GM12892 (cell line): ENCODE measurements at regions not wholly inside any gene's neighbourhood (a gene's known extent, or its start where the extent isn't known, plus 50 kb on each side); places are given as distances from the start of the nearest gene placed in this dataset.

Source experiments
- DNase-seq: peaks from one replicate; pipeline ENCODE4 v3.0.0; 2011; ENCODE audit not compliant: insufficient read length
- FAIRE-seq: peaks from 2 replicates; lab custom pipeline; 2011; peaks lifted over from hg19 to GRCh38; lab: Jason Lieb, UNC
- POLR2A ChIP-seq: IDR thresholded peaks from 2 replicates; pipeline ENCODE4 v1.6.1; 2011; ENCODE audit warnings: low read depth, low read length, control low read depth
- POLR2AphosphoS5 ChIP-seq: IDR thresholded peaks from 2 replicates; pipeline ENCODE4 v1.6.1; 2011; ENCODE audit warnings: low read depth, low read length, control low read depth
- TAF1 ChIP-seq: IDR thresholded peaks from 2 replicates; pipeline ENCODE4 v1.6.1; 2011; ENCODE audit warnings: low read depth, mild to moderate bottlenecking, control low read depth, low read length, borderline replicate concordance

- no peak for FAIRE-seq
- TF ChIP-seq TAF1: no peak
- no peak for TF ChIP-seq POLR2A
- no peak for TF ChIP-seq POLR2AphosphoS5
- no peak for DNase-seq
Observed at GRCh38 chr5:3827624-3828023, 232.0 kb downstream of the IRX1 start.

- FAIRE-seq: no peak
- DNase-seq: no peak
- no peak for TF ChIP-seq TAF1
- TF ChIP-seq POLR2A: no peak
- no peak for TF ChIP-seq POLR2AphosphoS5
Observed at GRCh38 chr5:3828761-3829160, 233.1 kb downstream of the IRX1 start.

GRCh38 chr5:3833566-3833965, 237.9 kb downstream of the IRX1 start:
- FAIRE-seq (no peak), DNase-seq (no peak)
- TF ChIP-seq TAF1: no peak
- no peak for TF ChIP-seq POLR2AphosphoS5
- no peak for TF ChIP-seq POLR2A

- no peak for TF ChIP-seq POLR2A
- TF ChIP-seq POLR2AphosphoS5: no peak
- no peak for TF ChIP-seq TAF1
Observed at GRCh38 chr5:3835811-3836210, 240.2 kb downstream of the IRX1 start.

GRCh38 chr5:3836528-3836927, 240.9 kb downstream of the IRX1 start:
- no peak for TF ChIP-seq TAF1
- no peak for TF ChIP-seq POLR2AphosphoS5
- TF ChIP-seq POLR2A: no peak
- no peak for FAIRE-seq

More at GRCh38 chr5:3835811-3836210, 240.2 kb downstream of the IRX1 start:
- no peak for DNase-seq
- FAIRE-seq: no peak

GRCh38 chr5:3837506-3837905, 241.9 kb downstream of the IRX1 start:
- TF ChIP-seq POLR2A (no peak), POLR2AphosphoS5 (no peak), TAF1 (no peak)
- FAIRE-seq (no peak), DNase-seq (no peak)

More at GRCh38 chr5:3836528-3836927, 240.9 kb downstream of the IRX1 start:
- no peak for DNase-seq

GRCh38 chr5:3839151-3839550, 243.5 kb downstream of the IRX1 start:
- TF ChIP-seq POLR2A (no peak), POLR2AphosphoS5 (no peak), TAF1 (no peak)
- no peak for FAIRE-seq
- no peak for DNase-seq

- no peak for FAIRE-seq
- TF ChIP-seq TAF1: no peak
- no peak for TF ChIP-seq POLR2AphosphoS5
- no peak for TF ChIP-seq POLR2A
Observed at GRCh38 chr5:3842591-3842990, 247.0 kb downstream of the IRX1 start.

GRCh38 chr5:3843706-3844105, 248.1 kb downstream of the IRX1 start:
- no peak for FAIRE-seq
- TF ChIP-seq POLR2A (no peak), POLR2AphosphoS5 (no peak)
- DNase-seq: no peak

More at GRCh38 chr5:3842591-3842990, 247.0 kb downstream of the IRX1 start:
- no peak for DNase-seq

- DNase-seq (no peak), FAIRE-seq (no peak)
- TF ChIP-seq POLR2A (no peak), POLR2AphosphoS5 (no peak), TAF1 (no peak)
Observed at GRCh38 chr5:3844266-3844665, 248.6 kb downstream of the IRX1 start.

GRCh38 chr5:3845230-3845629, 249.6 kb downstream of the IRX1 start:
- no peak for DNase-seq
- FAIRE-seq: no peak
- TF ChIP-seq POLR2AphosphoS5: no peak
- TF ChIP-seq POLR2A: no peak
- no peak for TF ChIP-seq TAF1

- FAIRE-seq (no peak), DNase-seq (no peak)
- no peak for TF ChIP-seq TAF1
- TF ChIP-seq POLR2A: no peak
- no peak for TF ChIP-seq POLR2AphosphoS5
Observed at GRCh38 chr5:3852161-3852916, 256.7 kb downstream of the IRX1 start.
